Left lung (tissue), 4 donors: ENCODE measurements at regions not wholly inside any gene's neighbourhood (a gene's known extent, or its start where the extent isn't known, plus 50 kb on each side); places are given as distances from the start of the nearest gene placed in this dataset.

Source experiments
- ATAC-seq: fragments of 200-7000 bp; cut with Tn5 transposase; one replicate; pipeline ENCODE4 v1.9.1; 2020; ENCODE audit warnings: moderate library complexity
- DNase-seq, 4 donors: peaks; one replicate each; pipeline ENCODE4 v3.0.0-alpha.2; 2013 to 2020
- H3K27ac ChIP-seq, 2 donors: fragments of 200-600 bp; sonication (generic) in 1 of 2; one replicate each; pipeline versions ENCODE4 v1.5.0 to v1.8.0; 2020 to 2021
- H3K27me3 ChIP-seq, 2 donors: fragments of 200-600 bp; sonication (generic) in 1 of 2; one replicate each; pipeline versions ENCODE4 v1.5.0 to v1.8.0; 2020 to 2021
- H3K36me3 ChIP-seq, 2 donors: fragments of 200-600 bp; sonication (generic) in 1 of 2; one replicate each; pipeline versions ENCODE4 v1.5.0 to v1.8.0; 2020 to 2021
- H3K4me1 ChIP-seq, 2 donors: fragments of 200-600 bp; one replicate each; pipeline ENCODE4 v1.8.0; 2021
- H3K4me3 ChIP-seq, 2 donors: fragments of 200-600 bp; sonication (generic) in 1 of 2; one replicate each; pipeline versions ENCODE4 v1.5.0 to v1.8.0; 2020 to 2021; ENCODE audit warnings: mild to moderate bottlenecking in 1 of 2
- H3K9me3 ChIP-seq, 2 donors: fragments of 200-600 bp; sonication (generic) in 1 of 2; one replicate each; pipeline versions ENCODE4 v1.5.0 to v1.8.0; 2020 to 2021
- intact Hi-C, 2 donors: fragments of 100-400 bp; cut with DNase I; formaldehyde crosslinking; loops; one replicate each; pipeline versions ENCODE4 v1.11.2 to v1.14.2; 2022
- TF ChIP-seq, protein P1 (sequence below), 2 donors: fragments of 200-600 bp; sonication (generic) in 1 of 2; IDR thresholded peaks; one replicate each; pipeline versions ENCODE4 v1.5.0 to v1.8.0; 2021; ENCODE audit warnings: antibody characterized with exemption in 2 of 2
- donor health status: DM: no; HTN: yes; CAD: no.
- donor health status: DM: no; HTN: no; CAD: no.

DNA sequence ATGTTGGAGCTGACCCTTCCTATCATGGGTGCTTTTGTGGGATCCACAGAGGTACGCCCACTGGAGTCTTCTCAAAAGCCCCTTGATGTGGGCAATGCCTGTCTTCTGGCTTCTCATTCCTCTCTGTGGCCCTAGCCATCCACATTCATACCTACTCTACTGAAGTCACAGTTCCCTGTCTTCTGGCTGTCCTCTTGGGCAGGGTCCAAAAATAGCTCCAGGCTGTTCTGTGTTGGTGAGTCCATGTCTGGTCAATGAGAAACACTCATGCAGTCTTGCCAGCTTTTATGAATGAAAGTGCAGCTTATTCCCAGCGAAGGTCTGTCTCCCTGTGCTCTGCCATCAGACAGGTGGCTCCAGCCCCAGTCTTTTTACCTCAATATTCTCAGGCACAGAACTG, 135.9 kb upstream of the MDM1 start:
- Histone ChIP-seq H3K27me3 (no peaks in the 10 kb centered on the region), H3K4me3 (no peak overlapping the region), H3K36me3 (no peaks in the 10 kb centered on the region), H3K27ac (no peak overlapping the region), H3K9me3 (no peaks in the 10 kb centered on the region), H3K4me1 (no peaks in the 10 kb centered on the region)
- TF ChIP-seq, protein P1, sequence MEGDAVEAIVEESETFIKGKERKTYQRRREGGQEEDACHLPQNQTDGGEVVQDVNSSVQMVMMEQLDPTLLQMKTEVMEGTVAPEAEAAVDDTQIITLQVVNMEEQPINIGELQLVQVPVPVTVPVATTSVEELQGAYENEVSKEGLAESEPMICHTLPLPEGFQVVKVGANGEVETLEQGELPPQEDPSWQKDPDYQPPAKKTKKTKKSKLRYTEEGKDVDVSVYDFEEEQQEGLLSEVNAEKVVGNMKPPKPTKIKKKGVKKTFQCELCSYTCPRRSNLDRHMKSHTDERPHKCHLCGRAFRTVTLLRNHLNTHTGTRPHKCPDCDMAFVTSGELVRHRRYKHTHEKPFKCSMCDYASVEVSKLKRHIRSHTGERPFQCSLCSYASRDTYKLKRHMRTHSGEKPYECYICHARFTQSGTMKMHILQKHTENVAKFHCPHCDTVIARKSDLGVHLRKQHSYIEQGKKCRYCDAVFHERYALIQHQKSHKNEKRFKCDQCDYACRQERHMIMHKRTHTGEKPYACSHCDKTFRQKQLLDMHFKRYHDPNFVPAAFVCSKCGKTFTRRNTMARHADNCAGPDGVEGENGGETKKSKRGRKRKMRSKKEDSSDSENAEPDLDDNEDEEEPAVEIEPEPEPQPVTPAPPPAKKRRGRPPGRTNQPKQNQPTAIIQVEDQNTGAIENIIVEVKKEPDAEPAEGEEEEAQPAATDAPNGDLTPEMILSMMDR (IDR thresholded peaks at IDR 0.05) = no peak
- DNase-seq (no peak), ATAC-seq (no peak)
- intact Hi-C loops = no loop called here

DNA sequence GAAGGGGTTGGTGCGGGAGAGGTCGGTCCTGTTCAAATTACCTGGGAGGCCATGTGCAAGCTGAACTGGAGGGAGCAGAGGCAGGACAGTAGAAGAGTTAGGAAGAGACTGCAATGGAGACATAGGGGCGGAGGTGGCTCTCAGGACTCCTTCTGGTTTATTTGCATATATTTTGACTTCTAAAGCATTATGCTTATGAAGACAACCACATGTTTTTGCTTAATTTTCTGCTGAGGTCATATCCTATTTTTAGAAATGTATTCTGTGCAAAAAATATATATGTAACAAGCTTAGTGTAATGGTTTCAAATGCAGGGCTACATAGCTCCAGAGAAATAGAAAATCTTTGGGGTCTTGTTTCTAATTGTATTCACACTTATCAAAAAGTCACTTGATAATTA, 137.0 kb upstream of the MDM1 start:
- DNase-seq = no peak
- Histone ChIP-seq H3K9me3 (no peaks in the 10 kb centered on the region), H3K27ac (no peak overlapping the region), H3K36me3 (no peaks in the 10 kb centered on the region), H3K4me3 (no peak overlapping the region), H3K4me1 (no peaks in the 10 kb centered on the region), H3K27me3 (no peaks in the 10 kb centered on the region)
- intact Hi-C loops = no loop called here
- TF ChIP-seq, protein P1 (IDR thresholded peaks at IDR 0.05) = no peak
- no peak for ATAC-seq

DNA sequence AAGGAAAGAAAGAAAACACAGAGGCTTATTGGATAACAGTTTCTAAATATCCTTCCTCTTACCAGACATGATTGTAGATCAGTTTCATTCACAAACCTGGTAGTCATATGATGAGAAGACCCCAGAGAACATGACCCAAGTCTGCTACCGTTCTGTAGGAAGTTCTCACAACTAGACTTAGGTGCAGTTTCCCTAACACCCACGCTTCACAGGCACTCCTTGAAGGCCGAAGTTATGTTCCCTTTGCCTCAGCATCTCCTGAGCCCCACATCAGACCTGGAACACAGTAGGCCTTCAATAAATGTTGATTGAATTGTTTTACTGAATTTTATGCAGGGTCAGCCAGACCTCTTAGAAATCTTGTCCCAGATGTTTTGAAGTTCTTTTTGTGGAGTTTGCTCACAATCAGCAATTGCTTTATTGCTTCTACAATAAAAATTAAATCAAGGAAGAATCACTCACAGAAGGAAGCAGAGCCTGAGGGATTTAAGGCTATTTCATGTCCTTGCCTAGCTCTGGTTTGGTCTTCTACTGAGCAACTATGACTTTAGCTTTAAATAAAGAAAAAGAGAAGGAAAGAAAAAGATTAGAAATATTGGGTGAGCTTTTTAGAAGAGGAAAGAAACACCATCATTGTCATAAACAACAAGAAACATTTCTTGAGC, 138.6 kb upstream of the MDM1 start:
- Histone ChIP-seq H3K36me3 (no peaks in the 10 kb centered on the region), H3K9me3 (no peaks in the 10 kb centered on the region), H3K4me3 (no peak overlapping the region), H3K27ac (no peak overlapping the region), H3K4me1 (no peaks in the 10 kb centered on the region), H3K27me3 (no peaks in the 10 kb centered on the region)
- intact Hi-C loops = no loop called here
- DNase-seq (no peak), ATAC-seq (no peak)
- TF ChIP-seq, protein P1 (IDR thresholded peaks at IDR 0.05) = no peak

DNA sequence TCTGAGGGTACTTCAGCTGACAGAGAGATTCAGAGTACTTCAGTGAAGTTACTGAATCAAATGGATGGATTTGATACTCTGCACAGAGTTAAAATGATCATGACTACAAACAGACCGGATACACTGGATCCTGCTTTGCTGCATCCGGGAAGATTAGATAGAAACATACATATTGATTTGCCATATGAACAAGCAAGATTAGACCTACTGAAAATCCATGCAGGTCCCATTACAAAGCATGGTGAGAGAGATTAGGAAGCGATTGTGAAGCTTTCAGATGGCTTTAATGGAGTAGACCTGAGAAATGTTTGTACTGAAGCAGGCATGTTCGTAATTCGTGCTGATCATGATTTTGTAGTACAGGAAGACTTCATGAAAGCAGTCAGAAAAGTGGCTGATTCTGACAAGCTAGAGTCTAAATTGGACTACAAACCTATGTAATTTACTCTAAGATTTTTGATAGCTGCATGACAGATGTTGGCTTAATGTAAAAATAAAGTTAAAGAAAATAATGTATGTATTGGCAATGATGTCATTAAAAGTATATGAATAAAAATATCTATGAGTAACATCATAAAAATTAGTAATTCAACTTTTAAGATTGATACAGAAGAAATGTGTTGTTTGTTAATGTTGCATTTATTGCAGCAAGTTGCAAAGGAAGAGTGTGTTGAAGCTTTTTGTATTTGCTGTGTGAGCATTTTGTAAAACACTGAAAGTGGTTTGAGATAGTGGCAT, 136.1 kb upstream of the RAP1B start:
- Histone ChIP-seq H3K4me3 (no peak overlapping the region), H3K36me3 (no peaks in the 10 kb centered on the region), H3K9me3 (no peaks in the 10 kb centered on the region), H3K4me1 (no peaks in the 10 kb centered on the region), H3K27ac (no peak overlapping the region), H3K27me3 (no peaks in the 10 kb centered on the region)
- intact Hi-C loops = no loop called here
- TF ChIP-seq, protein P1 (IDR thresholded peaks at IDR 0.05) = no peak
- ATAC-seq = no peak
- no peak for DNase-seq

DNA sequence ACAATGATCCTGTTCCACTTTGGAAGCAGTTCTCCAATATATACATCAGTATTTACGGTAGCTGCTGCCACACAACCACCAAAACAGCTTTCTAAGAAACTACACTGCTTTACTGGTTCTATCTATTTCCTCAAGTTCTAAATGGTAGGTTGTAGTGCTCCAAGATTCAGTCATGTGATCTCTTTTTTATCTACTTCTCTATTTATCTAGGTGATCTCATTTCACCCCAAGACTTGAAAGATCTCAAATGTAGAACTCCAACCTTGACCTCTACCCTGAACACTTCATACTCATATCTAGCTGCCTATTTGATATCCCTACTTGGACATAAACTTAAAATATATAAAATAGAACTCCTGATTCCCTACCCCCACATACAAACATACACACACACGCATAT, 133.9 kb upstream of the RAP1B start:
- no peaks in the 10 kb centered on the region for H3K36me3 ChIP-seq
- H3K27me3 ChIP-seq = no peaks in the 10 kb centered on the region
- DNase-seq = no peak
- no peak for ATAC-seq
- no peak overlapping the region for H3K27ac ChIP-seq
- no peaks in the 10 kb centered on the region for H3K4me1 ChIP-seq
- TF ChIP-seq, protein P1 (IDR thresholded peaks at IDR 0.05) = no peak
- H3K9me3 ChIP-seq = no peaks in the 10 kb centered on the region
- no peak overlapping the region for H3K4me3 ChIP-seq
- intact Hi-C loops = no loop called here
